ENCODE measurements at regions not wholly inside any gene's neighbourhood (a gene's known extent, or its start where the extent isn't known, plus 50 kb on each side); places are given as distances from the start of the nearest gene placed in this dataset.

GRCh38 chr2:104118889-104119288, 735.0 kb upstream of the POU3F3 start:
- TF ChIP-seq EZH2 (IDR thresholded peaks at IDR 0.05; ENCODE audit: insufficient read depth, poor library complexity, severe bottlenecking) = no peak
- TF ChIP-seq EZH2phosphoT487 (IDR thresholded peaks at IDR 0.05; ENCODE audit: insufficient read depth, low read depth) = no peak

Measured in GM23248 (cell line).